ENCODE measurements at regions not wholly inside any gene's neighbourhood (a gene's known extent, or its start where the extent isn't known, plus 50 kb on each side); places are given as distances from the start of the nearest gene placed in this dataset.

- Mint-ChIP-seq H3K4me1 (ENCODE audit: low read depth) (no peaks in the 10 kb centered on the region), H3K4me3 (no peak overlapping the region), H3K9me3 (ENCODE audit: insufficient read depth) (peaks cover 2% of the 10 kb centered on the region), H3K27me3 (ENCODE audit: low read depth) (no peaks in the 10 kb centered on the region), H3K36me3 (ENCODE audit: low read depth) (no peaks in the 10 kb centered on the region), H3K27ac (no peak overlapping the region)
- ATAC-seq (no peak), DNase-seq (no peak)
- CTCF ChIA-PET: no interaction called here
- POLR2A ChIA-PET: no interaction called here
Observed at GRCh38 chr9:80945436-80945835, 743.9 kb downstream of the TLE1 start.

GRCh38 chr9:80937645-80938044, 751.7 kb downstream of the TLE1 start:
- H3K27ac Mint-ChIP-seq: no peak overlapping the region
- DNase-seq (no peak), ATAC-seq (no peak)
- CTCF ChIA-PET: no interaction called here
- H3K36me3 Mint-ChIP-seq (ENCODE audit: low read depth): no peaks in the 10 kb centered on the region
- no peaks in the 10 kb centered on the region for H3K4me1 Mint-ChIP-seq (ENCODE audit: low read depth)
- POLR2A ChIA-PET: no interaction called here
- no peaks in the 10 kb centered on the region for H3K27me3 Mint-ChIP-seq (ENCODE audit: low read depth)
- H3K4me3 Mint-ChIP-seq: no peak overlapping the region
- peaks cover 4% of the 10 kb centered on the region for H3K9me3 Mint-ChIP-seq (ENCODE audit: insufficient read depth)

GRCh38 chr9:80934095-80934494, 755.3 kb downstream of the TLE1 start:
- ATAC-seq: no peak
- ChIA-PET POLR2A (no interaction called here), CTCF (no interaction called here)
- no peak overlapping the region for H3K27ac Mint-ChIP-seq
- no peaks in the 10 kb centered on the region for H3K4me1 Mint-ChIP-seq (ENCODE audit: low read depth)
- H3K4me3 Mint-ChIP-seq: no peak overlapping the region
- H3K9me3 Mint-ChIP-seq (ENCODE audit: insufficient read depth): no peaks in the 10 kb centered on the region
- DNase-seq: no peak
- H3K27me3 Mint-ChIP-seq (ENCODE audit: low read depth): no peaks in the 10 kb centered on the region
- no peaks in the 10 kb centered on the region for H3K36me3 Mint-ChIP-seq (ENCODE audit: low read depth)

GRCh38 chr9:80932947-80933780, 756.2 kb downstream of the TLE1 start:
- Mint-ChIP-seq H3K36me3 (ENCODE audit: low read depth) (no peaks in the 10 kb centered on the region), H3K4me1 (ENCODE audit: low read depth) (no peaks in the 10 kb centered on the region), H3K4me3 (no peak overlapping the region), H3K27ac (no peak overlapping the region), H3K27me3 (ENCODE audit: low read depth) (no peaks in the 10 kb centered on the region), H3K9me3 (ENCODE audit: insufficient read depth) (no peaks in the 10 kb centered on the region)
- DNase-seq (no peak), ATAC-seq (no peak)
- CTCF ChIA-PET: no interaction called here
- POLR2A ChIA-PET: no interaction called here

DNA sequence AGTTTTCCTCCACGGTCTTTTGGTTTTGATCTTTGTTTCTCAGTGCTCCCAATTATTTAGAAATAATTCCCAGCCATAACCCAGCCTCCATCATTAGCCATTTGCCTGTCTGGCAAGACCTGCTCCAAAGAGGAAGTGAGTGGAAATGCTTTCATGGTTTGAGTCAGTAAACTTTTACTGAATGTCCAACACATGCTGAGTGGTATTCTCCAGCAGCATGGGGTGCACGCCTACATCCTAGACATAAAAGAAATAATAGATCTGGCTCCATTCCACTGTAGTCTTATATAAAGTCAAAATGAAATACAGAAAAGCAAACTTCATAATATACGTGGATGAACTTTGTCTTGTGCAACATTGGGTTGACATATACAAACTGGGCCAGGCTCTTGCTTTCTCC, 757.2 kb downstream of the TLE1 start:
- no peak overlapping the region for H3K27ac Mint-ChIP-seq
- H3K27me3 Mint-ChIP-seq (ENCODE audit: low read depth): no peaks in the 10 kb centered on the region
- POLR2A ChIA-PET: no interaction called here
- H3K4me1 Mint-ChIP-seq (ENCODE audit: low read depth): no peaks in the 10 kb centered on the region
- DNase-seq (no peak), ATAC-seq (no peak)
- CTCF ChIA-PET: no interaction called here
- H3K4me3 Mint-ChIP-seq: no peak overlapping the region
- H3K36me3 Mint-ChIP-seq (ENCODE audit: low read depth): no peaks in the 10 kb centered on the region
- H3K9me3 Mint-ChIP-seq (ENCODE audit: insufficient read depth): no peaks in the 10 kb centered on the region

DNA sequence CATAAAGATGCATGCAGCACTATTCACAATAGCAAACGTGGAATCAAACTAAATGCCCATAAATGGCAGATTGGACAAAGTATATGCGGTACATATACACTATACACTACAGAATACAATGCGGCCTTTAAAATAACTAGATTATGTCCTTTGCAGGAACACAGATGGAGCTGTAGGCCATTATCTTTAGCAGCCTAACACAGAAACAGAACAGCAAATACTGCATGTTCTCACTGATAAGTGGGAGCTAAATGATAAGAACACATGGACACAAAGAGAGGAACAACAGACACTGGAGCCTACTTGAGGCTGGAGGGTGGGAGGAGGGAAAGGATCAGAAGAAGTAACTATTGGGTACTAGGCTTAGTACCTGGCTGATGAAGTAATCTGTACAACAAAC, 758.2 kb downstream of the TLE1 start:
- Mint-ChIP-seq H3K36me3 (ENCODE audit: low read depth) (no peaks in the 10 kb centered on the region), H3K27ac (no peak overlapping the region), H3K4me3 (no peak overlapping the region), H3K9me3 (ENCODE audit: insufficient read depth) (no peaks in the 10 kb centered on the region), H3K4me1 (ENCODE audit: low read depth) (no peaks in the 10 kb centered on the region), H3K27me3 (ENCODE audit: low read depth) (no peaks in the 10 kb centered on the region)
- CTCF ChIA-PET: no interaction called here
- no peak for DNase-seq
- no peak for ATAC-seq
- POLR2A ChIA-PET: no interaction called here

GRCh38 chr9:80928697-80929096, 760.6 kb downstream of the TLE1 start:
- Mint-ChIP-seq H3K27ac (no peak overlapping the region), H3K36me3 (ENCODE audit: low read depth) (no peaks in the 10 kb centered on the region), H3K27me3 (ENCODE audit: low read depth) (no peaks in the 10 kb centered on the region), H3K9me3 (ENCODE audit: insufficient read depth) (no peaks in the 10 kb centered on the region), H3K4me3 (no peak overlapping the region), H3K4me1 (ENCODE audit: low read depth) (no peaks in the 10 kb centered on the region)
- DNase-seq (no peak), ATAC-seq (no peak)
- POLR2A ChIA-PET: no interaction called here
- CTCF ChIA-PET: no interaction called here

DNA sequence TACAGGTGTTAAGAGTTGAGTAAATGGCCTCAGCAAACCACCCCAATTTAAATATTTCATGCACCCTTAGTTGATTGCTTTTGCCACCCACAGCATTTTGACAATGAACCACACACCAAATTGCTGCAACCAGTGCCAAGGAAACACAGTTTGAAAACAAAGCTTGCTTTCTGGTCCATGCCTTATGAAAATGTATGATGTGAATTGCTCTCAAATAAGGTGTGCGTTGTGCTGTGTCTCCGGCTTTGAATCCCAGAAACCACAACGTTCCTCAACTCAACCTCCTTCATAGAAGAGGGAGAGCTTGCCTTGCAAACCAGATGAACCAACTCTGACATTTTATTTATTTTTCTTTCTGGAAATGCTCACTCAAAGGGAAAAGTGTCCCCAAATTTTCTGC, 762.7 kb downstream of the TLE1 start:
- Mint-ChIP-seq H3K4me1 (ENCODE audit: low read depth) (no peaks in the 10 kb centered on the region), H3K27ac (no peak overlapping the region), H3K4me3 (no peak overlapping the region), H3K9me3 (ENCODE audit: insufficient read depth) (no peaks in the 10 kb centered on the region), H3K36me3 (ENCODE audit: low read depth) (no peaks in the 10 kb centered on the region), H3K27me3 (ENCODE audit: low read depth) (no peaks in the 10 kb centered on the region)
- ATAC-seq: no peak
- no peak for DNase-seq
- ChIA-PET CTCF (no interaction called here), POLR2A (no interaction called here)

GRCh38 chr9:80922544-80922943, 766.8 kb downstream of the TLE1 start:
- Mint-ChIP-seq H3K9me3 (ENCODE audit: insufficient read depth) (peaks cover 5% of the 10 kb centered on the region), H3K36me3 (ENCODE audit: low read depth) (no peaks in the 10 kb centered on the region), H3K27me3 (ENCODE audit: low read depth) (no peaks in the 10 kb centered on the region), H3K27ac (no peak overlapping the region), H3K4me3 (no peak overlapping the region), H3K4me1 (ENCODE audit: low read depth) (no peaks in the 10 kb centered on the region)
- CTCF ChIA-PET: no interaction called here
- ATAC-seq (no peak), DNase-seq (no peak)
- POLR2A ChIA-PET: no interaction called here

DNA sequence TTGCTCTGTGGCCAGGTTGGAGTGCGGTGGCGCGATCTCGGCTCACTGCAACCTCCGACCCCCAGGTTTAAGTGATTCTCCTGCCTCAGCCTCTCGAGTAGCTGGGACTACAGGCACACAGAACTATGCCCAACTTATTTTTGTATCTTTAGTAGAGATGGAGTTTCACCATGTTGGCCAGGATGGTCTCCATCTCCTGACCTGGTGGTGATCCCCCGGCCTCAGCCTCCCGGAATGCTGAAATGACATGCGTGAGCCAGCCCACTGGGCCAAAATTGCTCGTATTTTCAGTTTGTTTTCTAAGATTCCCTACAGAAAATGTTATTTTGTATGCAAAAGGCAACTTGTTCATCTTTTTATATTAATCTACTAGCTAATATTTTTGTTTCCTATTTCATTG, 782.6 kb downstream of the TLE1 start:
- H3K27ac Mint-ChIP-seq: no peak overlapping the region
- POLR2A ChIA-PET: no interaction called here

DNA sequence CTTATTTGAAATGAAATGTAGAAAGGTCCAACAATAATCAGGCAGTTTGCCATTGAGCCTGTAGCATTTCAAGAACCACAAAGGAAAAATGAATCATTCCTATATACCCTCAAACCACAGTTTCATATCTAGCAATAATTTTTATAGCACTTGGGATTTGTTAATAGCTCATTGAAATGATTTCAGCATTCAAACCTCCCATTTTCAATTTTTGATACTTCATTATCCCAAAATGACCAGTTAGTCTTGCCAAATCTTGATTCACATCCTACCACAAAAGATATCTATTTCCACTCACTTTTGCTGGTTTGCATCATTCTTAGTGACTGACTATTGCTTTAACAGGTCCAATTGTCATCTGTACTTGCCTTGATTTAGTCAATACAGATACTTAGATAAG, 790.1 kb downstream of the TLE1 start:
- no peak overlapping the region for H3K4me3 Mint-ChIP-seq

More for the DNA sequence above, 782.6 kb downstream of the TLE1 start:
- Mint-ChIP-seq H3K4me1 (ENCODE audit: low read depth) (no peaks in the 10 kb centered on the region), H3K4me3 (no peak overlapping the region), H3K36me3 (ENCODE audit: low read depth) (no peaks in the 10 kb centered on the region), H3K9me3 (ENCODE audit: insufficient read depth) (no peaks in the 10 kb centered on the region), H3K27me3 (ENCODE audit: low read depth) (no peaks in the 10 kb centered on the region)
- ATAC-seq: no peak
- DNase-seq: no peak
- CTCF ChIA-PET: no interaction called here

GRCh38 chr9:80893190-80893589, 796.2 kb downstream of the TLE1 start:
- H3K36me3 Mint-ChIP-seq (ENCODE audit: low read depth): no peaks in the 10 kb centered on the region
- H3K27me3 Mint-ChIP-seq (ENCODE audit: low read depth): no peaks in the 10 kb centered on the region
- H3K9me3 Mint-ChIP-seq (ENCODE audit: insufficient read depth): peaks cover 5% of the 10 kb centered on the region
- CTCF ChIA-PET: no interaction called here
- H3K4me3 Mint-ChIP-seq: no peak overlapping the region
- H3K4me1 Mint-ChIP-seq (ENCODE audit: low read depth): no peaks in the 10 kb centered on the region
- H3K27ac Mint-ChIP-seq: no peak overlapping the region
- ATAC-seq (no peak), DNase-seq (no peak)
- POLR2A ChIA-PET: no interaction called here

More for the DNA sequence above, 790.1 kb downstream of the TLE1 start:
- ChIA-PET CTCF (no interaction called here), POLR2A (no interaction called here)
- ATAC-seq: no peak
- peaks cover 5% of the 10 kb centered on the region for H3K9me3 Mint-ChIP-seq (ENCODE audit: insufficient read depth)
- H3K4me1 Mint-ChIP-seq (ENCODE audit: low read depth): no peaks in the 10 kb centered on the region
- no peaks in the 10 kb centered on the region for H3K27me3 Mint-ChIP-seq (ENCODE audit: low read depth)
- no peak overlapping the region for H3K27ac Mint-ChIP-seq
- no peak for DNase-seq
- H3K36me3 Mint-ChIP-seq (ENCODE audit: low read depth): no peaks in the 10 kb centered on the region

DNA sequence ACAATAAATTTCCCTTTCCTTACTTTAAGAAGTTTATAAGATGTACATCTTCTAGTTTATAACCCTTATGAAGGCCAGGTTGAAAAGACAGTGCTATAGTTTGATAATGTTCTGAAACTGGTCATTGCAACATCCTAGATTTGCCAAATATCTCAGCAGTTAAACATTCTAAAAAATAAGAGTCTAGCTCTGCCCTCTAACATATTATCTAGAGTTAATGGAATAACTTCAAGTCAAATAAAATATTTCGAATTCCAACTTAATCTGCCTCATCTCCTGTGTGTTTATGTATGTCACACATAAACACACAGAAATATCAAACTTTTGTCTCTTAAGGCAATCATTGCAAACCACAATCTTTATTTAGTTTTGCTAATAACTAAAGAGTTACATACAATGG, 796.6 kb downstream of the TLE1 start:
- Mint-ChIP-seq H3K27ac (no peak overlapping the region), H3K4me1 (ENCODE audit: low read depth) (no peaks in the 10 kb centered on the region), H3K27me3 (ENCODE audit: low read depth) (no peaks in the 10 kb centered on the region), H3K4me3 (no peak overlapping the region), H3K9me3 (ENCODE audit: insufficient read depth) (peaks cover 5% of the 10 kb centered on the region), H3K36me3 (ENCODE audit: low read depth) (no peaks in the 10 kb centered on the region)
- CTCF ChIA-PET: no interaction called here
- DNase-seq (no peak), ATAC-seq (no peak)
- POLR2A ChIA-PET: no interaction called here
